HEK293 (cell line): ENCODE measurements at regions not wholly inside any gene's neighbourhood (a gene's known extent, or its start where the extent isn't known, plus 50 kb on each side); places are given as distances from the start of the nearest gene placed in this dataset.

Experiments used
- CTCF ChIA-PET: fragments of 350-600 bp; formaldehyde crosslinking; extraction: SDS; loops from one replicate; lab custom pipeline; 2021; ENCODE audit warnings: antibody characterized with exemption; lab: Yijun Ruan, JAX
- POLR2A ChIA-PET: fragments of 300-600 bp; formaldehyde crosslinking; extraction: SDS; loops from one replicate; lab custom pipeline; 2020; ENCODE audit warnings: antibody characterized with exemption, inconsistent platforms; lab: Yijun Ruan, JAX
- H3K27ac ChIP-seq: fragments of 200-500 bp; sonication (Bioruptor generic); 2 replicates; pipeline ENCODE4 v1.5.1; 2014; ENCODE audit warnings: low read depth, low read length, control low read depth, inconsistent platforms; ENCODE audit errors: extremely low read depth
- H3K36me3 ChIP-seq, 2 experiments: fragments of 200-500 bp in 1 of 2; sonication (Bioruptor generic) in 1 of 2; 1 replicate in 1 of 2; 2 replicates in 1 of 2; pipeline ENCODE4 v1.5.1; 2014 to 2017; ENCODE audit warnings: inconsistent platforms in 2 of 2, low read length in 2 of 2; ENCODE audit not compliant: control insufficient read depth in 2 of 2, insufficient read depth in 1 of 2
- H3K4me1 ChIP-seq: fragments of 200-500 bp; sonication (Bioruptor generic); 2 replicates; pipeline ENCODE4 v1.5.1; 2014; ENCODE audit warnings: mild to moderate bottlenecking, low read length, inconsistent platforms; ENCODE audit not compliant: control insufficient read depth, insufficient read depth
- H3K4me3 ChIP-seq: 2 replicates; pipeline ENCODE4 v1.5.1; 2011; ENCODE audit warnings: low read depth, mild to moderate bottlenecking, control low read depth, low read length, moderate library complexity
- H3K9me3 ChIP-seq: fragments of 200-500 bp; sonication (Bioruptor generic); 2 replicates; pipeline ENCODE4 v1.5.1; 2014; ENCODE audit warnings: low read depth, low read length, inconsistent platforms; ENCODE audit not compliant: control insufficient read depth, insufficient read depth
- HIC1 ChIP-seq: fragments of 450-650 bp; formaldehyde crosslinking; IDR thresholded peaks from 2 replicates; pipeline ENCODE4 v1.5.1; 2016; ENCODE audit warnings: missing biosample characterization, missing genetic modification characterization
- ZNF513 ChIP-seq: fragments of 450-650 bp; IDR thresholded peaks from 2 replicates; pipeline ENCODE4 v1.5.1; 2018; ENCODE audit warnings: missing biosample characterization, missing genetic modification characterization
- ZNF518A ChIP-seq: fragments of 450-650 bp; formaldehyde crosslinking; conservative IDR thresholded peaks from 2 replicates; pipeline ENCODE4 v1.5.1; 2016; ENCODE audit warnings: low read depth, missing biosample characterization, missing genetic modification characterization
- ZNF596 ChIP-seq: fragments of 450-650 bp; IDR thresholded peaks from 2 replicates; pipeline ENCODE4 v1.5.0; 2018; ENCODE audit warnings: missing biosample characterization, mild to moderate bottlenecking, missing genetic modification characterization, moderate library complexity
- ZNF600 ChIP-seq: fragments of 450-650 bp; formaldehyde crosslinking; IDR thresholded peaks from 2 replicates; pipeline ENCODE4 v1.5.1; 2016; ENCODE audit warnings: missing biosample characterization, missing genetic modification characterization
- ZNF658 ChIP-seq: fragments of 450-650 bp; formaldehyde crosslinking; IDR thresholded peaks from 2 replicates; pipeline ENCODE4; 2016; ENCODE audit warnings: missing biosample characterization, missing genetic modification characterization
- TF ChIP-seq, protein P1 (sequence below): fragments of 450-650 bp; formaldehyde crosslinking; IDR thresholded peaks from 2 replicates; pipeline ENCODE4 v1.5.1; 2017; ENCODE audit warnings: missing biosample characterization, missing genetic modification characterization

DNA sequence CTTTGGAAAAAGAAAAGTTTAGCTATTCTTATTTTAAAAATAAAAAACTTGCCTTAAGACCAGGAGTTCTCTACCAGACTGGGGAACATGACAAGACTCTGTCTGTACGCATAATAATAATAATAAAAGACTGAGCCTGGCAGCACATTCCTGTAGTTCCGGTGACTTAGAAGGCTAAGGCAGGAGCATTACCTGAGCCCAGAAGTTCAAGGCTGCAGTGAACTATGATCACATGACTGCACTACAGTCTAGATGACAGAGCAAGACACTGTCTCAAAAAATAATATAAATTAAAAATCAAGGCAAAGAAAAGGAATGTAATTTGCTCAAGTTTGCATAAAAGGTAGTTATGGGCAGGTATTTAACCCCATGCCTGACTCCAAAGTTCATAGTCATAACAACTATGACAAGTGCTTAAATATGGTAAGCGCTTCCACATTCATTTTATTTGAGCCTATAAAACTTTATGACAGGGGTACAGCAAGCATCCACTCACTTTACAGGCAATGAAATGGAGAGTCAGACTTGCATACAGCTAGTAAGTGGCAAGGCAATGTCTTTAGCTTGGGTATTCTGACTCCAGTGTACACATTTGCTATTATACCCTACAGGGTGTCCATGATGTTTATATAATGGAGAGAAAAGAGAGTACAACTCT lies 1567.8 kb upstream of the PIK3C3 start (continued):
- TF ChIP-seq ZNF518A (tag by site-specific recombination) (no peak), HIC1 (tag by site-specific recombination) (no peak)
- TF ChIP-seq, protein P1, sequence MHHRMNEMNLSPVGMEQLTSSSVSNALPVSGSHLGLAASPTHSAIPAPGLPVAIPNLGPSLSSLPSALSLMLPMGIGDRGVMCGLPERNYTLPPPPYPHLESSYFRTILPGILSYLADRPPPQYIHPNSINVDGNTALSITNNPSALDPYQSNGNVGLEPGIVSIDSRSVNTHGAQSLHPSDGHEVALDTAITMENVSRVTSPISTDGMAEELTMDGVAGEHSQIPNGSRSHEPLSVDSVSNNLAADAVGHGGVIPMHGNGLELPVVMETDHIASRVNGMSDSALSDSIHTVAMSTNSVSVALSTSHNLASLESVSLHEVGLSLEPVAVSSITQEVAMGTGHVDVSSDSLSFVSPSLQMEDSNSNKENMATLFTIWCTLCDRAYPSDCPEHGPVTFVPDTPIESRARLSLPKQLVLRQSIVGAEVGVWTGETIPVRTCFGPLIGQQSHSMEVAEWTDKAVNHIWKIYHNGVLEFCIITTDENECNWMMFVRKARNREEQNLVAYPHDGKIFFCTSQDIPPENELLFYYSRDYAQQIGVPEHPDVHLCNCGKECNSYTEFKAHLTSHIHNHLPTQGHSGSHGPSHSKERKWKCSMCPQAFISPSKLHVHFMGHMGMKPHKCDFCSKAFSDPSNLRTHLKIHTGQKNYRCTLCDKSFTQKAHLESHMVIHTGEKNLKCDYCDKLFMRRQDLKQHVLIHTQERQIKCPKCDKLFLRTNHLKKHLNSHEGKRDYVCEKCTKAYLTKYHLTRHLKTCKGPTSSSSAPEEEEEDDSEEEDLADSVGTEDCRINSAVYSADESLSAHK (tag by site-specific recombination): no peak
- TF ChIP-seq, all 188 proteins: peak for 0

GRCh38 chr18:40382197-40382596 lies 1572.8 kb upstream of the PIK3C3 start:
- Histone ChIP-seq H3K36me3 (no peaks in the 10 kb centered on the region), H3K9me3 (no peaks in the 10 kb centered on the region), H3K4me3 (no peak overlapping the region), H3K4me1 (no peaks in the 10 kb centered on the region), H3K27ac (no peak overlapping the region)
- TF ChIP-seq ZNF513 (tag by site-specific recombination): no peak
- CTCF ChIA-PET: interaction anchor here (0.7 kb wide), 1 partner anchor 16 kb away, joined by 3 read pairs; no protein-coding TSS in a partner anchor
- POLR2A ChIA-PET: no interaction called here

- TF ChIP-seq ZNF600 (tag by site-specific recombination): no peak
- TF ChIP-seq ZNF658 (tag by site-specific recombination): no peak
- TF ChIP-seq ZNF596: no peak
- Histone ChIP-seq H3K36me3 (no peaks in the 10 kb centered on the region), H3K4me3 (no peak overlapping the region), H3K27ac (no peak overlapping the region), H3K9me3 (no peaks in the 10 kb centered on the region), H3K4me1 (no peaks in the 10 kb centered on the region)
- ChIA-PET CTCF (interaction anchor here (0.6 kb wide), 1 partner anchor 35 kb away, joined by 3 read pairs; no protein-coding TSS in a partner anchor), POLR2A (no interaction called here)
Observed at GRCh38 chr18:40380686-40381439, 1574.2 kb upstream of the PIK3C3 start.
